Left lung (tissue), 4 donors: ENCODE measurements at regions not wholly inside any gene's neighbourhood (a gene's known extent, or its start where the extent isn't known, plus 50 kb on each side); places are given as distances from the start of the nearest gene placed in this dataset.

Experiments used
- ATAC-seq: fragments of 200-7000 bp; cut with Tn5 transposase; one replicate; pipeline ENCODE4 v1.9.1; 2020; ENCODE audit warnings: moderate library complexity
- DNase-seq, 4 donors: peaks; one replicate each; pipeline ENCODE4 v3.0.0-alpha.2; 2013 to 2020
- H3K27ac ChIP-seq, 2 donors: fragments of 200-600 bp; sonication (generic) in 1 of 2; one replicate each; pipeline versions ENCODE4 v1.5.0 to v1.8.0; 2020 to 2021
- H3K27me3 ChIP-seq, 2 donors: fragments of 200-600 bp; sonication (generic) in 1 of 2; one replicate each; pipeline versions ENCODE4 v1.5.0 to v1.8.0; 2020 to 2021
- H3K36me3 ChIP-seq, 2 donors: fragments of 200-600 bp; sonication (generic) in 1 of 2; one replicate each; pipeline versions ENCODE4 v1.5.0 to v1.8.0; 2020 to 2021
- H3K4me1 ChIP-seq, 2 donors: fragments of 200-600 bp; one replicate each; pipeline ENCODE4 v1.8.0; 2021
- H3K4me3 ChIP-seq, 2 donors: fragments of 200-600 bp; sonication (generic) in 1 of 2; one replicate each; pipeline versions ENCODE4 v1.5.0 to v1.8.0; 2020 to 2021; ENCODE audit warnings: mild to moderate bottlenecking in 1 of 2
- H3K9me3 ChIP-seq, 2 donors: fragments of 200-600 bp; sonication (generic) in 1 of 2; one replicate each; pipeline versions ENCODE4 v1.5.0 to v1.8.0; 2020 to 2021
- CTCF ChIP-seq, 2 donors: fragments of 200-600 bp; sonication (generic) in 1 of 2; IDR thresholded peaks; one replicate each; pipeline versions ENCODE4 v1.5.0 to v1.8.0; 2021; ENCODE audit warnings: antibody characterized with exemption in 2 of 2
- intact Hi-C, 2 donors: fragments of 100-400 bp; cut with DNase I; formaldehyde crosslinking; loops; one replicate each; pipeline versions ENCODE4 v1.11.2 to v1.14.2; 2022
- donor health status: DM: no; HTN: yes; CAD: no.
- donor health status: DM: no; HTN: no; CAD: no.

- no peak for ATAC-seq
- peak in 1 of 4 donors; percentile 46 for DNase-seq
- intact Hi-C loops, result no loop called here
- Histone ChIP-seq H3K27me3 (no peaks in the 10 kb centered on the region), H3K36me3 (no peaks in the 10 kb centered on the region), H3K9me3 (no peaks in the 10 kb centered on the region), H3K4me1 (peaks cover 24 to 61% of the 10 kb centered on the region in 2 donors), H3K4me3 (peak overlapping the region in 1 of 2 donors; percentile 18), H3K27ac (peak overlapping the region in 1 of 2 donors; percentile 75)
- no peak for TF ChIP-seq CTCF (IDR thresholded peaks at IDR 0.05)
Observed at GRCh38 chr16:85525420-85526184, 87.5 kb upstream of the GSE1 start.

GRCh38 chr16:85526185-85526974 is 86.7 kb upstream of the GSE1 start:
- peaks cover 24 to 61% of the 10 kb centered on the region in 2 donors for H3K4me1 ChIP-seq
- peak in 1 of 4 donors; percentile 65 for DNase-seq
- no peaks in the 10 kb centered on the region for H3K36me3 ChIP-seq
- no peak for TF ChIP-seq CTCF (IDR thresholded peaks at IDR 0.05)
- no peaks in the 10 kb centered on the region for H3K27me3 ChIP-seq
- H3K4me3 ChIP-seq, result no peak overlapping the region
- no peaks in the 10 kb centered on the region for H3K9me3 ChIP-seq
- no peak overlapping the region for H3K27ac ChIP-seq
- intact Hi-C loops, result no loop called here
- ATAC-seq, result no peak

GRCh38 chr16:85527042-85527766 is 85.9 kb upstream of the GSE1 start:
- Histone ChIP-seq H3K9me3 (no peaks in the 10 kb centered on the region), H3K4me1 (peaks cover 24 to 59% of the 10 kb centered on the region in 2 donors), H3K27me3 (no peaks in the 10 kb centered on the region), H3K36me3 (no peaks in the 10 kb centered on the region), H3K27ac (no peak overlapping the region), H3K4me3 (no peak overlapping the region)
- DNase-seq (peak in 1 of 4 donors; percentile 79), ATAC-seq (no peak)
- intact Hi-C loops, result no loop called here
- no peak for TF ChIP-seq CTCF (IDR thresholded peaks at IDR 0.05)

GRCh38 chr16:85527767-85528297 is 85.3 kb upstream of the GSE1 start:
- peaks cover 20 to 58% of the 10 kb centered on the region in 2 donors for H3K4me1 ChIP-seq
- no peaks in the 10 kb centered on the region for H3K9me3 ChIP-seq
- H3K4me3 ChIP-seq, result no peak overlapping the region
- intact Hi-C loops, result no loop called here
- H3K27ac ChIP-seq, result no peak overlapping the region
- no peaks in the 10 kb centered on the region for H3K36me3 ChIP-seq
- DNase-seq, result no peak
- TF ChIP-seq CTCF (IDR thresholded peaks at IDR 0.05), result no peak
- no peak for ATAC-seq
- no peaks in the 10 kb centered on the region for H3K27me3 ChIP-seq
